T-helper 1 cell treated with Interleukin-12 subunit alpha and Interleukin-12 subunit beta and Interleukin-4 antibody, amounts not matched to agents 30 ng/mL and 1 ng/mL, for 36 hours (primary cell): ENCODE measurements at regions not wholly inside any gene's neighbourhood (a gene's known extent, or its start where the extent isn't known, plus 50 kb on each side); places are given as distances from the start of the nearest gene placed in this dataset.

Experiments
- intact Hi-C: fragments of 100-400 bp; cut with micrococcal nuclease; formaldehyde crosslinking; loops from one replicate; pipeline ENCODE4 v1.15.1; 2024

DNA sequence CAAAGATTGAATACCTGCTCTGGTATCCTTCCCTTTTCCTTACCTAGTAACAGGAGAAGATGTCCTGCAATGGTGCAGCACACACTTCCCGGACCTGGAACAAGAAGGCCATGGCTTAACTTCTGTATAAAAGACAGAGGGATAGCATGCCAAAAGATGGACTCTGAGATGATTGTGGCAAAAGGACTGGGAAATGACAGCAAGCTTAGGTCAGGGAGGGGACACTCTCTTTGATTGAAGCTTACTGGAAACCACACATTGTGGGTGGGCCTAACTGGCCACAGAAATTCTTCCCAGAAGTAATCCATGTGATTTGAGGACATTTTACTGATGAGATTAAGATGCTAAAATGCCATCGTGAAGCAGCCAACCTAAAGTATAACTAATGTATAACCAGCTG lies 71.0 kb upstream of the OTUD4 start:
- intact Hi-C loops: no loop called here

DNA sequence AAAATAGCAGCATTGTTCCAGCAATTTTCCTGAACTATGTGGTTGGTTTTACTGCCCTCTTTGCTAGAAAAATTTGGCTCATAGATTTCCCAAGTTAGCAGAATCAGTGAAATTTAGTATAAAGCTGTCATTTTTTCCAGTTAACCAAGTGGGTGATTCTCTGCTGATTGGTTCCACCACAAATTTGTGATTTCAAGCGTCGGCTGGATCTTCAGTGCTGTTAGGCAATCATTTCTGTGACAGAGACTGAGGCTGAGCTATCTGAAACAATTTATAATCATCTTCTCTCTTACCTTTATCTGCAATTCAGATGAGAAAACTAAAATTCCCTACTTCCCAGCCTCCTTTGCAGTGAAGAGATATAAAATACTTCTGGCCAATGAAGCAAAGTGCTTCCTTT lies 68.6 kb upstream of the OTUD4 start:
- intact Hi-C loops: no loop called here

DNA sequence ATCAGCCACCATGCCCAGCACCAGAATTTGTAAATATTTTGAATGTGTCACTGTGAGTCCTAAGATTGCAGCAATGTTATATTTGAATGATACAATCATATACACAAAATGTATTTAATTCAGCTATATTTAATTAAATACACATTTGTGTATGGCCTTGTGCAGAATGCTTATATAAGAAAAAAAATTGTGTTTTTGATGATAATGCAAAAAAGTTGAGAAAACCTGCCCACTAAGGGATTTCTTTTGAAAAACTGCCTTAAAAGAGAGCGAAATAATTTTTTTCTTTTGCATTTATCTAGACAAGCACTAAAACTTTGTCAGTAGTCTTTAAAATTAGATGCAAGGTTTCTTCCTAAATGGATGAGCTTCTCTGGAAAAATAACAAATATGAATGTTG lies 68.1 kb upstream of the OTUD4 start:
- intact Hi-C loops: no loop called here

DNA sequence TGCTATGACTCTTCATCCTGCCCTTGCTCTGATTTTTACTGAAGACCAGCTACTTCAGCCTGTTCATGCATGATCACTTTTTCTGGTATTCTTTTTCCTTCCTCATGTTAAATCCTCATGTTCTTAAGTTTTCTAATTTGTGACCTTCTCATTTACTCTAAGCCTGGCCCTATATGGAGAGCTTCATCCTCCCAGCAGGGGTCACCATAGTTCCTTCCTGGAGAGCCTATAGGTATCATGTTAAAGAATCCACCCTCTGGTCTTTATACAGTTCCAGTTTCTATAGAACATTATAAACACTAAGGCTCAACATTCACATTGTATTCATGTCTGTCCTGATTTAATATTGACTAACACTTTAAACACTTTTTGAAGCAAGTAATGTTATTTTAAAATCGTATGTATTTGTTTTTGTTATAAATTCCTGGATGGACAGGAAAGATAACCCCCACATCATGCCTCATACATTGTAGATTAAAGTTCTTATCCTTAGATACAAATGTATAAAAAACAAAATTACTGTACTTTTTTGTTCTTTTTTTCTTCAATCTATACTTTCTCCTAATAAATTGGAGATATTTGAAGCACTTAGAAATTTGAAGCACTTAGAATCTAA lies 53.8 kb upstream of the OTUD4 start:
- intact Hi-C loops: loop anchor here (1.0 to 10.0 kb wide), 7 partner anchors 248 to 1682 kb away; partner anchors contain the start of genes SMAD1 and ZNF827

DNA sequence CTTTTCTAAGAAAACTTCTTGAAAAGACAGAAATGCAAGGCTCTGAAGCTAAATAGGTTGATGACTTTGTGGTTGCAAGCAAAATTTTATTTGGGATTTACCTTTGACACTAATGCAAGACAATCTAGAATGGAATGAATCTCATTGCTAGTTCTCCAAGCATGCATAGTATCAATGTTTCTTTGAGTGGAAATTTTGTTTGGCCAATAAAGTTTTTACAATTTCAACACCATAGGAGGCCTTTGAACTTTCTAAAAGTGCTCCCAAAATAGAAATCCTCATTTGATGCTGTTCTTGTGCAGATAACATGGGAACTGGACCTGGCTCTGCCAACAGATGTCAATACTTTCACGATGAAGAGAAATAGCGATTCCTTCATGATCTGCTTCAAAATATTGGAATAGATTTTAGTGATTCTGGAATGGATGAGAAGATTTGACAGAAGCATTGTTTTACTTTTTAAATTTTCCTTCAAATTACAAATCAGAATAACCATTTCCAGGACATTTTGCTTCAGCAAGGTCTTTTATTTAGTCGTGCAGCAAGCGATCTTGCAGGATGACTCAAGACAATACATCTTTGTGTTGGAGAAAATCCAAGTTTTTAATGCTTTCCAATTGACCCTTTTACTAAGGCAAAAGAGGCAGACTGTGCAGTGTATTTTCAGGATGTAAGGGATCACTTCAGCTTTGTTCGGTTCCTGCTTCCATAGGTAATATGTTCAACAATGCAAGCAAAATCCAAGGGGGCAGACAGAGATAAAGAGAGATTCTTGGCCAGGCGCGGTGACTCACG lies 51.7 kb upstream of the OTUD4 start:
- intact Hi-C loops: loop anchor here (5.0 to 10.0 kb wide), 2 partner anchors 250 to 703 kb away; partner anchors contain the start of genes SMAD1 and ZNF827

DNA sequence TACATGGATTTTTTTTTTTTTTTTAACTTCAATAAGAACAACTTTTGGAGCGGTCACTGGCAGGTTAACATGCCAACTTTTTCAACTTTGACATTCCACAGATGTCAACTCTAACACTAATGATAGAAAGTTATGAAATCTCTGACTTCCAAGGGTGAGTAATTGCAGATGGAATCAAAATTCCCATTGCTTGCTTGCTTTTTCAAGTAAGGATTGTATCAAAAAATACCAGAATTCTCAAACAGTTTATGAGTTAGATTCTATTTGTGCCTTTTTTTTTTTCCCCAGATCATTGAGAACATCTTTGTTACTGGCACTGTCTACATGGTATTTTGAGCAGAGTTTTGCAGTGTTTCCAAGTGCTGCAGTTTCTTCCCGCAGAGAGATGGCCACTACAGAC lies 50.3 kb upstream of the OTUD4 start:
- intact Hi-C loops: loop anchor here (5.0 to 10.0 kb wide), 2 partner anchors 252 to 704 kb away; partner anchors contain the start of genes SMAD1 and ZNF827
